DOHH2 (cell line): ENCODE measurements at regions not wholly inside any gene's neighbourhood (a gene's known extent, or its start where the extent isn't known, plus 50 kb on each side); places are given as distances from the start of the nearest gene placed in this dataset.

Experiments
- H3F3A ChIP-seq: fragments of 200-600 bp; sonication (generic), shearing (Covaris generic); 2 replicates; pipeline ENCODE4 v1.6.0; 2016; ENCODE audit warnings: antibody characterized with exemption, mild to moderate bottlenecking; ENCODE audit not compliant: control insufficient read depth, insufficient read depth
- H3K27ac ChIP-seq: fragments of 200-600 bp; sonication (generic); 2 replicates; pipeline ENCODE4 v1.5.1; 2014; ENCODE audit warnings: low read depth, mild to moderate bottlenecking, low read length, moderate library complexity
- H3K27me3 ChIP-seq: fragments of 200-600 bp; sonication (generic); 2 replicates; pipeline ENCODE4 v1.6.1; 2014; ENCODE audit warnings: mild to moderate bottlenecking, low read length, mixed read lengths; ENCODE audit not compliant: control insufficient read depth
- H3K36me3 ChIP-seq: fragments of 200-600 bp; sonication (generic); 2 replicates; pipeline ENCODE4 v1.6.1; 2014; ENCODE audit warnings: mild to moderate bottlenecking, low read length, moderate library complexity, mixed read lengths; ENCODE audit not compliant: control insufficient read depth
- H3K4me1 ChIP-seq: fragments of 200-600 bp; sonication (generic); 2 replicates; pipeline ENCODE4 v1.6.1; 2014; ENCODE audit warnings: mild to moderate bottlenecking, low read length, mixed read lengths; ENCODE audit not compliant: control insufficient read depth
- H3K4me2 ChIP-seq: fragments of 200-600 bp; sonication (generic); 2 replicates; pipeline ENCODE4 v1.6.0; 2014; ENCODE audit warnings: mild to moderate bottlenecking, low read length, moderate library complexity
- H3K4me3 ChIP-seq: fragments of 200-600 bp; sonication (generic); 2 replicates; pipeline ENCODE4 v1.5.1; 2014; ENCODE audit warnings: mild to moderate bottlenecking, low read length, mixed read lengths
- H3K79me2 ChIP-seq: fragments of 200-600 bp; sonication (generic); 2 replicates; pipeline ENCODE4 v1.6.1; 2014; ENCODE audit warnings: mild to moderate bottlenecking, low read length, mixed read lengths; ENCODE audit not compliant: control insufficient read depth
- H3K9me2 ChIP-seq: fragments of 200-600 bp; sonication (generic); replicated peaks from 2 replicates; pipeline ENCODE4 v1.6.1; 2014; ENCODE audit warnings: mild to moderate bottlenecking, low read length, mixed read lengths; ENCODE audit not compliant: control insufficient read depth
- H3K9me3 ChIP-seq: fragments of 200-600 bp; sonication (generic); 2 replicates; pipeline ENCODE4 v1.6.1; 2014; ENCODE audit warnings: antibody characterized with exemption, low read length, mixed read lengths; ENCODE audit not compliant: control insufficient read depth, insufficient read depth
- H4K20me1 ChIP-seq: fragments of 200-600 bp; sonication (generic); 2 replicates; pipeline ENCODE4 v1.6.0; 2014; ENCODE audit warnings: low read depth, mild to moderate bottlenecking, antibody characterized with exemption, low read length, moderate library complexity; ENCODE audit not compliant: control insufficient read depth, insufficient read depth
- EZH2phosphoT487 ChIP-seq: fragments of 200-600 bp; sonication (generic); IDR thresholded peaks from 2 replicates; pipeline ENCODE4 v1.6.1; 2017; ENCODE audit warnings: borderline replicate concordance, mild to moderate bottlenecking, antibody characterized with exemption, low read length, moderate library complexity, mixed read lengths
- TF ChIP-seq, protein P1 (sequence below): fragments of 200-600 bp; sonication (generic); IDR thresholded peaks from one replicate; pipeline ENCODE4 v1.5.1; 2014; ENCODE audit warnings: antibody characterized with exemption, mild to moderate bottlenecking, low read depth, low read length; ENCODE audit not compliant: poor library complexity, severe bottlenecking

DNA sequence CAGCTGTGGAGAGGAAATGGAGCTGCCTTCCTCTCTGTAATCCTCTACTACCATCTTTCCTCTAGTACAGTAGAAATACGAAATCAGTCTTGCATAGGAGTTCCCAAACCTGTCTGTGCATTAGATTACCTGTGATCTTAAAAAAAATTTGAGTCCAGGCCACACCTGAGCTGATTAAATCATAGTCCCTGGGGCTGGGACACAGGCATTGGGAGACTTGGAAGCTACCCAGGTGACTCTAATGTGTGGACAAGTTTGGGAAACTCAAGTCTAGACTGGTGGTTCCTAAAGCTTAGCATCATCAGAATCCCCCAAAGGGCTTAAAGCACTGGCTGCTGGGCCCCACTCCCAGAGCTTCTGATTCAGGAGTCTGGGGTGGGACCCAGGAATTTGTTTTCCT lies 152.7 kb upstream of the GLI3 start:
- Histone ChIP-seq H4K20me1 (no peaks in the 10 kb centered on the region), H3K9me2 (no peaks in the 10 kb centered on the region), H3K9me3 (no peaks in the 10 kb centered on the region; the same call in 1 of the 2 replicates), H3K27me3 (no peaks in the 10 kb centered on the region), H3F3A (no peaks in the 10 kb centered on the region), H3K79me2 (no peaks in the 10 kb centered on the region), H3K4me1 (no peaks in the 10 kb centered on the region), H3K27ac (no peak overlapping the region), H3K4me3 (no peak overlapping the region), H3K4me2 (no peak overlapping the region), H3K36me3 (no peaks in the 10 kb centered on the region)
- no peak for TF ChIP-seq EZH2phosphoT487
- TF ChIP-seq, protein P1, sequence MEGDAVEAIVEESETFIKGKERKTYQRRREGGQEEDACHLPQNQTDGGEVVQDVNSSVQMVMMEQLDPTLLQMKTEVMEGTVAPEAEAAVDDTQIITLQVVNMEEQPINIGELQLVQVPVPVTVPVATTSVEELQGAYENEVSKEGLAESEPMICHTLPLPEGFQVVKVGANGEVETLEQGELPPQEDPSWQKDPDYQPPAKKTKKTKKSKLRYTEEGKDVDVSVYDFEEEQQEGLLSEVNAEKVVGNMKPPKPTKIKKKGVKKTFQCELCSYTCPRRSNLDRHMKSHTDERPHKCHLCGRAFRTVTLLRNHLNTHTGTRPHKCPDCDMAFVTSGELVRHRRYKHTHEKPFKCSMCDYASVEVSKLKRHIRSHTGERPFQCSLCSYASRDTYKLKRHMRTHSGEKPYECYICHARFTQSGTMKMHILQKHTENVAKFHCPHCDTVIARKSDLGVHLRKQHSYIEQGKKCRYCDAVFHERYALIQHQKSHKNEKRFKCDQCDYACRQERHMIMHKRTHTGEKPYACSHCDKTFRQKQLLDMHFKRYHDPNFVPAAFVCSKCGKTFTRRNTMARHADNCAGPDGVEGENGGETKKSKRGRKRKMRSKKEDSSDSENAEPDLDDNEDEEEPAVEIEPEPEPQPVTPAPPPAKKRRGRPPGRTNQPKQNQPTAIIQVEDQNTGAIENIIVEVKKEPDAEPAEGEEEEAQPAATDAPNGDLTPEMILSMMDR: no peak

DNA sequence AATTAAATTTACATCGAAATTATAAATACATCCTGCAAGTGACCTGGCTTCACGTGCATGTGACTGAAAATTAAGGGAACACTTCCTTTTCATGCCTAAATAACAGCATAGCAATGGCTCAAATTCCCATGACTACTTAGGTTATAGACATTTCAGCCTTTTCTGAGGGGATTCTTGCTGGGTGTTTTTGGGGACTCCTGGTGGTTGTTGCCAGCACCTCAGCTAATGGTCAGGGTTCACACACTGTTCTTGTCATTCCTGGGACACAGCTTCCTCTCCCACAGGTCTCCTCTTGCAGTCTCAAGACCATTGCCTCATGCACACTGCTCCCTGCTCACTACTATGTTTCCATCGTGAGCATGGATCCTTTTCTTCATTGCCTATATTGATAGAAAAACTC lies 148.9 kb upstream of the GLI3 start:
- no peak overlapping the region for H3K27ac ChIP-seq
- no peaks in the 10 kb centered on the region for H3K27me3 ChIP-seq
- no peaks in the 10 kb centered on the region for H4K20me1 ChIP-seq
- no peaks in the 10 kb centered on the region for H3F3A ChIP-seq
- no peaks in the 10 kb centered on the region for H3K36me3 ChIP-seq
- H3K4me3 ChIP-seq: no peak overlapping the region
- no peaks in the 10 kb centered on the region; the same call in 1 of the 2 replicates for H3K9me3 ChIP-seq
- H3K4me2 ChIP-seq: no peak overlapping the region
- H3K4me1 ChIP-seq: no peaks in the 10 kb centered on the region
- no peaks in the 10 kb centered on the region for H3K9me2 ChIP-seq
- no peak for TF ChIP-seq EZH2phosphoT487
- TF ChIP-seq, protein P1: no peak
- no peaks in the 10 kb centered on the region for H3K79me2 ChIP-seq

DNA sequence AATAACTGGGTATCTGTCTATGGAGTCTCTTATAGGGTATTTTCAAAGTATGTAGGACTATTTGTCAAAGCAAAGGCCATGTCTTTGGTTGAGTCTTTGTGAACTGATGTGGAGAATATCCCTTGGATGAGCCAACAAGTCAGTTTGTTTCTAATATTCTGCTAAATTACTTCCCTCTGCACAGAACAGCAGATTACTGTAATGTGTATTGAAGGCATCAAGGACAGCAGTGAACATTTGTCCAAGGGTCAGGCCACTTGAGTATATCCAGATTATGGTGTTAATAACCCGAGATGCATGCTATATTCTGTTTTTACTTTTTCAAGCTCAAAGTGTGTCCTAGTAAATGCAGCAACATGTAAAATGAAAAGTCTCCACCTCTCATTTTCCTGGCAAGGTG lies 144.2 kb upstream of the GLI3 start:
- no peaks in the 10 kb centered on the region for H3K9me3 ChIP-seq
- no peaks in the 10 kb centered on the region for H3F3A ChIP-seq
- H3K4me1 ChIP-seq: no peaks in the 10 kb centered on the region
- H3K79me2 ChIP-seq: no peaks in the 10 kb centered on the region
- no peaks in the 10 kb centered on the region for H3K27me3 ChIP-seq
- no peak overlapping the region for H3K27ac ChIP-seq
- no peak overlapping the region for H3K4me2 ChIP-seq
- TF ChIP-seq, protein P1: no peak
- TF ChIP-seq EZH2phosphoT487: no peak
- H3K36me3 ChIP-seq: no peaks in the 10 kb centered on the region
- no peaks in the 10 kb centered on the region for H4K20me1 ChIP-seq
- H3K9me2 ChIP-seq: no peaks in the 10 kb centered on the region
- no peak overlapping the region for H3K4me3 ChIP-seq

DNA sequence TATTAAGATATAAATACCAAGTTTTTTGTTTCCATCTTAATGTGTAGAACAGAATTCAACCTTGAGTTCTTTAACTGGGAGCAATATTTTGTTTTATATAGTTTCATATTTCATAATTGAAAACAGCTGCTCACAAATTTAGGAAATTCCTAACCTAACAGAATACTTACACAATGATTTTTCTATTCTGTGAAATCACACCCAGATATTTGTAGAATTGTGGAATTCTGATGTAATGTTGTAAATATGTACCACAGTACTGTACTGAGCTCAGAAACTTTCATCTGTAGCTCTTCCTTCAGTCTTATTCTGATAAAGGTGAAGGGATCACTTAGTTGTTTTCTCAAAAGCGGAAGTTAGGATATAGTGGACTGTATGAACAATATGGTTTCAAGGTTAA lies 143.4 kb upstream of the GLI3 start:
- H3K79me2 ChIP-seq: no peaks in the 10 kb centered on the region
- H3K9me2 ChIP-seq: no peaks in the 10 kb centered on the region
- no peaks in the 10 kb centered on the region for H3K27me3 ChIP-seq
- no peak overlapping the region for H3K4me3 ChIP-seq
- H3K4me1 ChIP-seq: no peaks in the 10 kb centered on the region
- H3K9me3 ChIP-seq: no peaks in the 10 kb centered on the region
- H4K20me1 ChIP-seq: no peaks in the 10 kb centered on the region
- no peaks in the 10 kb centered on the region for H3K36me3 ChIP-seq
- no peak overlapping the region for H3K4me2 ChIP-seq
- H3K27ac ChIP-seq: no peak overlapping the region
- no peaks in the 10 kb centered on the region for H3F3A ChIP-seq
- TF ChIP-seq EZH2phosphoT487: no peak
- TF ChIP-seq, protein P1: no peak
